DOHH2 (cell line): ENCODE measurements at regions not wholly inside any gene's neighbourhood (a gene's known extent, or its start where the extent isn't known, plus 50 kb on each side); places are given as distances from the start of the nearest gene placed in this dataset.

ENCODE experiments used
- H3F3A ChIP-seq: fragments of 200-600 bp; sonication (generic), shearing (Covaris generic); 2 replicates; pipeline ENCODE4 v1.6.0; 2016; ENCODE audit warnings: antibody characterized with exemption, mild to moderate bottlenecking; ENCODE audit not compliant: control insufficient read depth, insufficient read depth
- H3K27ac ChIP-seq: fragments of 200-600 bp; sonication (generic); 2 replicates; pipeline ENCODE4 v1.5.1; 2014; ENCODE audit warnings: low read depth, mild to moderate bottlenecking, low read length, moderate library complexity
- H3K27me3 ChIP-seq: fragments of 200-600 bp; sonication (generic); 2 replicates; pipeline ENCODE4 v1.6.1; 2014; ENCODE audit warnings: mild to moderate bottlenecking, low read length, mixed read lengths; ENCODE audit not compliant: control insufficient read depth
- H3K36me3 ChIP-seq: fragments of 200-600 bp; sonication (generic); 2 replicates; pipeline ENCODE4 v1.6.1; 2014; ENCODE audit warnings: mild to moderate bottlenecking, low read length, moderate library complexity, mixed read lengths; ENCODE audit not compliant: control insufficient read depth
- H3K4me1 ChIP-seq: fragments of 200-600 bp; sonication (generic); 2 replicates; pipeline ENCODE4 v1.6.1; 2014; ENCODE audit warnings: mild to moderate bottlenecking, low read length, mixed read lengths; ENCODE audit not compliant: control insufficient read depth
- H3K4me2 ChIP-seq: fragments of 200-600 bp; sonication (generic); 2 replicates; pipeline ENCODE4 v1.6.0; 2014; ENCODE audit warnings: mild to moderate bottlenecking, low read length, moderate library complexity
- H3K4me3 ChIP-seq: fragments of 200-600 bp; sonication (generic); 2 replicates; pipeline ENCODE4 v1.5.1; 2014; ENCODE audit warnings: mild to moderate bottlenecking, low read length, mixed read lengths
- H3K79me2 ChIP-seq: fragments of 200-600 bp; sonication (generic); 2 replicates; pipeline ENCODE4 v1.6.1; 2014; ENCODE audit warnings: mild to moderate bottlenecking, low read length, mixed read lengths; ENCODE audit not compliant: control insufficient read depth
- H3K9me2 ChIP-seq: fragments of 200-600 bp; sonication (generic); replicated peaks from 2 replicates; pipeline ENCODE4 v1.6.1; 2014; ENCODE audit warnings: mild to moderate bottlenecking, low read length, mixed read lengths; ENCODE audit not compliant: control insufficient read depth
- H3K9me3 ChIP-seq: fragments of 200-600 bp; sonication (generic); 2 replicates; pipeline ENCODE4 v1.6.1; 2014; ENCODE audit warnings: antibody characterized with exemption, low read length, mixed read lengths; ENCODE audit not compliant: control insufficient read depth, insufficient read depth
- H4K20me1 ChIP-seq: fragments of 200-600 bp; sonication (generic); 2 replicates; pipeline ENCODE4 v1.6.0; 2014; ENCODE audit warnings: low read depth, mild to moderate bottlenecking, antibody characterized with exemption, low read length, moderate library complexity; ENCODE audit not compliant: control insufficient read depth, insufficient read depth
- CTCF ChIP-seq: fragments of 200-600 bp; sonication (generic); IDR thresholded peaks from one replicate; pipeline ENCODE4 v1.5.1; 2014; ENCODE audit warnings: antibody characterized with exemption, mild to moderate bottlenecking, low read depth, low read length; ENCODE audit not compliant: poor library complexity, severe bottlenecking
- EZH2phosphoT487 ChIP-seq: fragments of 200-600 bp; sonication (generic); IDR thresholded peaks from 2 replicates; pipeline ENCODE4 v1.6.1; 2017; ENCODE audit warnings: borderline replicate concordance, mild to moderate bottlenecking, antibody characterized with exemption, low read length, moderate library complexity, mixed read lengths

GRCh38 chr5:74257060-74257527, 383.4 kb downstream of the ENC1 start:
- Histone ChIP-seq H3K4me1 (peaks cover 4% of the 10 kb centered on the region), H3K27ac (no peak overlapping the region), H4K20me1 (no peaks in the 10 kb centered on the region), H3K36me3 (no peaks in the 10 kb centered on the region), H3K4me3 (no peak overlapping the region), H3F3A (no peaks in the 10 kb centered on the region), H3K4me2 (no peak overlapping the region), H3K9me3 (no peaks in the 10 kb centered on the region), H3K9me2 (no peaks in the 10 kb centered on the region), H3K79me2 (no peaks in the 10 kb centered on the region), H3K27me3 (no peaks in the 10 kb centered on the region)
- TF ChIP-seq CTCF (no peak), EZH2phosphoT487 (no peak)

DNA sequence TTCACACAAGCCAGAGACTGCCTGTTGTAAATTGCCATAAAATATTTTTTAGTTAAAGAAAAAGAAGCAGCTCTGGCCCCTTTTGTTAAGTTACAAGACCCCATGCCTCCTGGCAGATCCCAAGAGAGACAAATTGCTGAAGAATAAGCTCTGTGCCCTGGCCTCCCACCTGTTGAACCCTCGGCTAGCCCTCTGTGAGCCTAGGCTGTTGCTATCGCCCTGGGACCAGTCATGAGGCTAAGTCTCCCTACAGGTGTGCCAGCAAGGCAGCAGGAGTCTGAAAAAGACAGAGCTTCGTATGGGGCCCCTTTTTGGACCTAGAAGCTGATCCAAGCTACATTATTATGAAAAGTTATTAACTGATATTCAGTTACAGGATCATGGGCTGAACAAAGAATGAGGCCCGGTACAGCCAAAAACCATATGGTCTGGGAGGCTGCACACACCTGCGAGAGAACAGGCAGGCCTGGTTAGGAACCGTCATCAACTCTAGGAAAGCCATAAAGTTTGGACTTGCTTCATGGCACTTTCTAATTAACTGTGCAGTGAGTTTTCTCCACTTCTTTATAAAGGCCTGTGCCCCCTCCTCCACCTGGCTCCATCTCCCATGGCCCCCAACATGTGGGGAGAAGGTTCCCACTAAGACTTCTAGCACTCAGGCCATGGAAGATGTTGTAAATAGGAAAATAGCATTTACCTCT, 384.7 kb downstream of the ENC1 start:
- Histone ChIP-seq H3K4me3 (no peak overlapping the region), H3K36me3 (no peaks in the 10 kb centered on the region), H3K27ac (no peak overlapping the region), H4K20me1 (no peaks in the 10 kb centered on the region), H3K9me3 (no peaks in the 10 kb centered on the region), H3K79me2 (no peaks in the 10 kb centered on the region), H3F3A (no peaks in the 10 kb centered on the region), H3K9me2 (no peaks in the 10 kb centered on the region), H3K4me1 (peaks cover 4% of the 10 kb centered on the region), H3K27me3 (no peaks in the 10 kb centered on the region), H3K4me2 (no peak overlapping the region)
- TF ChIP-seq EZH2phosphoT487 (no peak), CTCF (no peak)

DNA sequence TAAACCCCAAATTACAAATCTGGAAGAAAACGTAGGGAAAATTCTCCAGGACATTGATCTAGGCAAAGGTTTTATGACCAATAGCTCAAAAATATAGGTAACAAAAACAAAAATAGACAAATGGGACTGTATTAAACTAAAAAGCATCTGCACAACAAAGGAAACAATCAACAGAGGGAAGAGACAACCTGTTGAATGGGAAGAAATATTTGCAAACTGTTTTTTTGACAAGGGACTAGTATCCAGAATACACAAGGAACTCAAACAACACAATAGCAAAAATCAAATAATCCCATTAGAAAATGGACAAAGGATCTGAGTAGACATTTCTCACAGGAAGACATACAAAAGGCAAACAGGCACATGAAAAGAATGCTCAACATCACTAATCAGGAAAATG, 386.3 kb downstream of the ENC1 start:
- H3F3A ChIP-seq, result no peaks in the 10 kb centered on the region
- H3K4me1 ChIP-seq, result peaks cover 4% of the 10 kb centered on the region
- no peaks in the 10 kb centered on the region for H3K27me3 ChIP-seq
- no peak overlapping the region for H3K27ac ChIP-seq
- no peaks in the 10 kb centered on the region for H4K20me1 ChIP-seq
- no peak overlapping the region for H3K4me3 ChIP-seq
- no peaks in the 10 kb centered on the region for H3K9me3 ChIP-seq
- H3K36me3 ChIP-seq, result no peaks in the 10 kb centered on the region
- H3K9me2 ChIP-seq, result no peaks in the 10 kb centered on the region
- H3K4me2 ChIP-seq, result no peak overlapping the region
- TF ChIP-seq CTCF (no peak), EZH2phosphoT487 (no peak)
- no peaks in the 10 kb centered on the region for H3K79me2 ChIP-seq
